ENCODE measurements at regions not wholly inside any gene's neighbourhood (a gene's known extent, or its start where the extent isn't known, plus 50 kb on each side); places are given as distances from the start of the nearest gene placed in this dataset.

- no peak for TF ChIP-seq CTCF (IDR thresholded peaks at IDR 0.05)
- no peak for TF ChIP-seq POLR2A (IDR thresholded peaks at IDR 0.05)
Measured at GRCh38 chr13:34148359-34148758, 330.4 kb downstream of the RFC3 start.

All from thyroid gland (tissue), 4 donors.